GM23338 (cell line): ENCODE measurements at regions not wholly inside any gene's neighbourhood (a gene's known extent, or its start where the extent isn't known, plus 50 kb on each side); places are given as distances from the start of the nearest gene placed in this dataset.

ENCODE experiments used
- ATAC-seq: fragments of 200-7000 bp; cut with Tn5 transposase; 3 replicates; pipeline ENCODE4 v1.9.1; 2020
- DNase-seq: peaks from one replicate; pipeline ENCODE4 v3.0.0-alpha.2; 2015; ENCODE audit warnings: low spot score
- H2AFZ ChIP-seq: fragments of 200-600 bp; sonication (generic); 2 replicates; pipeline ENCODE4 v1.8.0; 2016; ENCODE audit warnings: antibody characterized with exemption, mild to moderate bottlenecking, moderate library complexity
- H3F3A ChIP-seq: fragments of 200-600 bp; sonication (generic); replicated peaks from 2 replicates; pipeline ENCODE4 v1.8.0; 2017; ENCODE audit warnings: antibody characterized with exemption, mixed run types, low read depth
- H3K27ac ChIP-seq: fragments of 200-600 bp; sonication (generic); 2 replicates; pipeline ENCODE4 v1.6.1; 2016; ENCODE audit warnings: low read depth
- H3K27me3 ChIP-seq: fragments of 200-600 bp; sonication (generic); 2 replicates; pipeline ENCODE4 v1.8.0; 2016; ENCODE audit warnings: mild to moderate bottlenecking, mixed run types, moderate library complexity; ENCODE audit not compliant: insufficient read depth
- H3K36me3 ChIP-seq: fragments of 200-600 bp; sonication (generic); 2 replicates; pipeline ENCODE4 v1.8.0; 2016; ENCODE audit warnings: mild to moderate bottlenecking; ENCODE audit not compliant: insufficient read depth
- H3K4me1 ChIP-seq: fragments of 200-600 bp; sonication (generic); 2 replicates; pipeline ENCODE4 v1.8.0; 2016; ENCODE audit warnings: mild to moderate bottlenecking, moderate library complexity; ENCODE audit not compliant: insufficient read depth
- H3K4me2 ChIP-seq: fragments of 200-600 bp; sonication (generic); 2 replicates; pipeline ENCODE4 v1.7.1; 2017; ENCODE audit warnings: mixed run types
- H3K4me3 ChIP-seq: fragments of 200-600 bp; sonication (generic); 2 replicates; pipeline ENCODE4 v1.6.1; 2016; ENCODE audit warnings: mixed run types
- H3K79me2 ChIP-seq: fragments of 200-600 bp; sonication (generic); replicated peaks from 2 replicates; pipeline ENCODE4 v1.8.0; 2017; ENCODE audit warnings: mild to moderate bottlenecking; ENCODE audit not compliant: insufficient read depth
- H3K9me2 ChIP-seq: fragments of 200-600 bp; sonication (generic); 2 replicates; pipeline ENCODE4 v1.8.0; 2017; ENCODE audit not compliant: insufficient read depth
- H4K20me1 ChIP-seq: fragments of 200-600 bp; sonication (generic); replicated peaks from 2 replicates; pipeline ENCODE4 v1.8.0; 2017; ENCODE audit warnings: mild to moderate bottlenecking; ENCODE audit not compliant: insufficient read depth
- H3K27ac Mint-ChIP-seq: 2 replicates; pipeline ENCODE4 v1.8.0; 2020; ENCODE audit warnings: inconsistent platforms, mild to moderate bottlenecking, moderate library complexity, mixed read lengths
- H3K27me3 Mint-ChIP-seq: 3 replicates; pipeline ENCODE4 v1.8.0; 2022; ENCODE audit warnings: low read depth, mild to moderate bottlenecking, moderate library complexity, mixed read lengths, inconsistent platforms; ENCODE audit not compliant: insufficient read depth, poor library complexity
- H3K36me3 Mint-ChIP-seq: 3 replicates; pipeline ENCODE4 v1.8.0; 2021; ENCODE audit warnings: low read depth, mild to moderate bottlenecking, inconsistent platforms, moderate library complexity, mixed read lengths
- H3K4me1 Mint-ChIP-seq: 3 replicates; pipeline ENCODE4 v1.8.0; 2020; ENCODE audit warnings: mild to moderate bottlenecking, inconsistent platforms, mixed read lengths
- H3K4me3 Mint-ChIP-seq: 3 replicates; pipeline ENCODE4 v1.8.0; 2021; ENCODE audit warnings: moderate library complexity, mild to moderate bottlenecking, inconsistent platforms, mixed read lengths
- H3K9me3 Mint-ChIP-seq: 3 replicates; pipeline ENCODE4 v1.8.0; 2020; ENCODE audit warnings: moderate library complexity, mild to moderate bottlenecking, inconsistent platforms, mixed read lengths
- CREB1 ChIP-seq: fragments of 250-450 bp; sonication (Bioruptor Pico); IDR thresholded peaks from 2 replicates; pipeline ENCODE4 v1.5.0; 2020; ENCODE audit warnings: low read depth, mild to moderate bottlenecking, moderate library complexity
- CTCF ChIP-seq, 2 experiments: fragments of 200-600 bp in 1 of 2; sonication (generic) in 1 of 2; conservative IDR thresholded peaks; 2 replicates each; pipeline versions ENCODE4 v1.5.1 to v1.6.1; 2016 to 2017; ENCODE audit warnings: antibody characterized with exemption in 2 of 2, low read depth in 2 of 2, mild to moderate bottlenecking in 2 of 2, moderate library complexity in 1 of 2
- ETS1 ChIP-seq: IDR thresholded peaks from 2 replicates; pipeline ENCODE4 v1.6.1; 2016; ENCODE audit warnings: antibody characterized with exemption
- EZH2 ChIP-seq: fragments of 200-600 bp; sonication (generic); IDR thresholded peaks from one replicate; pipeline ENCODE4 v1.8.0; 2017; ENCODE audit warnings: antibody characterized with exemption, mild to moderate bottlenecking, low read depth; ENCODE audit not compliant: unreplicated experiment
- EZH2phosphoT487 ChIP-seq: fragments of 200-600 bp; sonication (generic); IDR thresholded peaks from one replicate; pipeline ENCODE4 v1.8.1; 2018; ENCODE audit warnings: antibody characterized with exemption; ENCODE audit not compliant: unreplicated experiment
- JUNB ChIP-seq: IDR thresholded peaks from one replicate; pipeline ENCODE4 v1.6.1; 2016; ENCODE audit warnings: antibody characterized with exemption; ENCODE audit not compliant: unreplicated experiment
- NANOG ChIP-seq: IDR thresholded peaks from 2 replicates; pipeline ENCODE4 v1.6.1; 2016; ENCODE audit warnings: antibody characterized with exemption, borderline replicate concordance
- POLR2AphosphoS5 ChIP-seq: IDR thresholded peaks from 2 replicates; pipeline ENCODE4 v1.6.1; 2016; ENCODE audit warnings: antibody characterized with exemption, low read depth
- REST ChIP-seq: IDR thresholded peaks from one replicate; pipeline ENCODE4 v1.6.1; 2018; ENCODE audit warnings: antibody characterized with exemption; ENCODE audit not compliant: unreplicated experiment
- STAT1 ChIP-seq: IDR thresholded peaks from one replicate; pipeline ENCODE4 v1.6.1; 2016; ENCODE audit warnings: antibody characterized with exemption; ENCODE audit not compliant: unreplicated experiment
- ZNF114 ChIP-seq: fragments of 250-450 bp; sonication (Bioruptor Pico); IDR thresholded peaks from 2 replicates; pipeline ENCODE4 v1.5.0; 2020; ENCODE audit warnings: mild to moderate bottlenecking, moderate library complexity
- ZNF331 ChIP-seq: fragments of 250-450 bp; sonication (Bioruptor Pico); IDR thresholded peaks from 2 replicates; pipeline ENCODE4 v1.5.0; 2020; ENCODE audit warnings: low read depth, mild to moderate bottlenecking, moderate library complexity
- ZNF462 ChIP-seq: fragments of 250-450 bp; sonication (Bioruptor Pico); IDR thresholded peaks from 2 replicates; pipeline ENCODE4 v1.5.0; 2020; ENCODE audit warnings: mild to moderate bottlenecking, moderate library complexity

GRCh38 chr16:72727565-72727964 lies 320.4 kb downstream of the ZFHX3 start:
- Histone ChIP-seq H3K9me2 (no peaks in the 10 kb centered on the region), H3K4me3 (no peak overlapping the region), H4K20me1 (no peaks in the 10 kb centered on the region), H3K4me2 (no peak overlapping the region), H3F3A (no peaks in the 10 kb centered on the region), H3K27ac (no peak overlapping the region), H3K36me3 (no peaks in the 10 kb centered on the region), H3K4me1 (peaks cover 21% of the 10 kb centered on the region), H3K79me2 (no peaks in the 10 kb centered on the region), H3K27me3 (no peaks in the 10 kb centered on the region), H2AFZ (no peak overlapping the region)
- no peaks in the 10 kb centered on the region; the same call in 2 of the 3 replicates for H3K9me3 Mint-ChIP-seq
- TF ChIP-seq EZH2 = no peak
- TF ChIP-seq ZNF462 (CRISPR knock-in tag) = no peak
- no peak for TF ChIP-seq STAT1
- TF ChIP-seq ZNF331 (CRISPR knock-in tag) = no peak
- TF ChIP-seq REST = no peak
- no peak for TF ChIP-seq NANOG
- TF ChIP-seq CTCF (conservative IDR thresholded peaks at IDR 0.05; ENCODE audit: low read depth in 2 of 2) = no peak
- no peak for TF ChIP-seq POLR2AphosphoS5
- no peak for TF ChIP-seq ETS1
- no peak for TF ChIP-seq JUNB
- TF ChIP-seq CREB1 (CRISPR knock-in tag) = no peak
- no peak for TF ChIP-seq ZNF114 (CRISPR knock-in tag)
- TF ChIP-seq EZH2phosphoT487 = no peak
- peaks cover 8% of the 10 kb centered on the region; the same call in 2 of the 3 replicates for H3K36me3 Mint-ChIP-seq
- DNase-seq (no peak), ATAC-seq (no peak)
- H3K27me3 Mint-ChIP-seq = peaks cover 2% of the 10 kb centered on the region
- peaks cover 25% of the 10 kb centered on the region for H3K4me1 Mint-ChIP-seq
- no peak overlapping the region for H3K27ac Mint-ChIP-seq
- no peak overlapping the region for H3K4me3 Mint-ChIP-seq
